Neural cell (in vitro differentiated cells): ENCODE measurements at regions not wholly inside any gene's neighbourhood (a gene's known extent, or its start where the extent isn't known, plus 50 kb on each side); places are given as distances from the start of the nearest gene placed in this dataset.

Experiments used
- EZH2 ChIP-seq: fragments of 200-600, 300-800 bp; shearing (Covaris generic), sonication (generic); IDR thresholded peaks from 2 replicates; pipeline ENCODE4 v1.6.1; 2014; ENCODE audit warnings: antibody characterized with exemption, low read length, borderline replicate concordance, mild to moderate bottlenecking; ENCODE audit not compliant: insufficient read depth, poor library complexity, severe bottlenecking
- RAD21 ChIP-seq: fragments of 450-650 bp; conservative IDR thresholded peaks from 2 replicates; pipeline ENCODE4 v1.6.1; 2014; ENCODE audit warnings: antibody characterized with exemption, mild to moderate bottlenecking, moderate library complexity
- TAF1 ChIP-seq: IDR thresholded peaks from 2 replicates; pipeline ENCODE4 v1.6.1; 2012; ENCODE audit warnings: low read depth
- TF ChIP-seq, protein P1 (sequence below): IDR thresholded peaks from 2 replicates; pipeline ENCODE4 v1.6.1; 2012; ENCODE audit warnings: borderline replicate concordance
- TF ChIP-seq, protein P2 (sequence below): fragments of 450-650 bp; IDR thresholded peaks from 2 replicates; pipeline ENCODE4 v1.5.1; 2014; ENCODE audit warnings: antibody characterized with exemption, mild to moderate bottlenecking, moderate library complexity; ENCODE audit not compliant: poor library complexity, severe bottlenecking

DNA sequence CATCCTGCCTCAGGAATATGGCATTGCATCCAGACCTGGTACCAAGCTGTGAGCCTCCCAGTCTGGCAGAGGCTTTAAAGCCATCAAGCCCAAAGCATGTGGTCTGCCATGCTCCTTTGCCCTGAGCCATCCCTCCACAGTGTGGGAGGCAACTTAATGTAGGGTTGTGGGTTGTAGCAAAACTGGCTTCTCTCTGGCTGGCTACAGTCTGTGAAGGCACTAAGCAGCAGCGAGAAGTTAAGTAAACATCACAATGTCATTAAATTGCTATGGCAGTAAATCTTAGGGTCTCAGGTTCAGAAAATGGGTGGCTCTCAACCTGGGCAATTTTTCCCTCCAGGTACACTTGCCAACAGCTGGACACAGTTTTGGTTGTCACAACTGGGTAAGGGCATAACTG is 472.9 kb downstream of the PREX1 start:
- TF ChIP-seq, protein P1, sequence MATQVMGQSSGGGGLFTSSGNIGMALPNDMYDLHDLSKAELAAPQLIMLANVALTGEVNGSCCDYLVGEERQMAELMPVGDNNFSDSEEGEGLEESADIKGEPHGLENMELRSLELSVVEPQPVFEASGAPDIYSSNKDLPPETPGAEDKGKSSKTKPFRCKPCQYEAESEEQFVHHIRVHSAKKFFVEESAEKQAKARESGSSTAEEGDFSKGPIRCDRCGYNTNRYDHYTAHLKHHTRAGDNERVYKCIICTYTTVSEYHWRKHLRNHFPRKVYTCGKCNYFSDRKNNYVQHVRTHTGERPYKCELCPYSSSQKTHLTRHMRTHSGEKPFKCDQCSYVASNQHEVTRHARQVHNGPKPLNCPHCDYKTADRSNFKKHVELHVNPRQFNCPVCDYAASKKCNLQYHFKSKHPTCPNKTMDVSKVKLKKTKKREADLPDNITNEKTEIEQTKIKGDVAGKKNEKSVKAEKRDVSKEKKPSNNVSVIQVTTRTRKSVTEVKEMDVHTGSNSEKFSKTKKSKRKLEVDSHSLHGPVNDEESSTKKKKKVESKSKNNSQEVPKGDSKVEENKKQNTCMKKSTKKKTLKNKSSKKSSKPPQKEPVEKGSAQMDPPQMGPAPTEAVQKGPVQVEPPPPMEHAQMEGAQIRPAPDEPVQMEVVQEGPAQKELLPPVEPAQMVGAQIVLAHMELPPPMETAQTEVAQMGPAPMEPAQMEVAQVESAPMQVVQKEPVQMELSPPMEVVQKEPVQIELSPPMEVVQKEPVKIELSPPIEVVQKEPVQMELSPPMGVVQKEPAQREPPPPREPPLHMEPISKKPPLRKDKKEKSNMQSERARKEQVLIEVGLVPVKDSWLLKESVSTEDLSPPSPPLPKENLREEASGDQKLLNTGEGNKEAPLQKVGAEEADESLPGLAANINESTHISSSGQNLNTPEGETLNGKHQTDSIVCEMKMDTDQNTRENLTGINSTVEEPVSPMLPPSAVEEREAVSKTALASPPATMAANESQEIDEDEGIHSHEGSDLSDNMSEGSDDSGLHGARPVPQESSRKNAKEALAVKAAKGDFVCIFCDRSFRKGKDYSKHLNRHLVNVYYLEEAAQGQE, result no peak
- TF ChIP-seq, protein P2, sequence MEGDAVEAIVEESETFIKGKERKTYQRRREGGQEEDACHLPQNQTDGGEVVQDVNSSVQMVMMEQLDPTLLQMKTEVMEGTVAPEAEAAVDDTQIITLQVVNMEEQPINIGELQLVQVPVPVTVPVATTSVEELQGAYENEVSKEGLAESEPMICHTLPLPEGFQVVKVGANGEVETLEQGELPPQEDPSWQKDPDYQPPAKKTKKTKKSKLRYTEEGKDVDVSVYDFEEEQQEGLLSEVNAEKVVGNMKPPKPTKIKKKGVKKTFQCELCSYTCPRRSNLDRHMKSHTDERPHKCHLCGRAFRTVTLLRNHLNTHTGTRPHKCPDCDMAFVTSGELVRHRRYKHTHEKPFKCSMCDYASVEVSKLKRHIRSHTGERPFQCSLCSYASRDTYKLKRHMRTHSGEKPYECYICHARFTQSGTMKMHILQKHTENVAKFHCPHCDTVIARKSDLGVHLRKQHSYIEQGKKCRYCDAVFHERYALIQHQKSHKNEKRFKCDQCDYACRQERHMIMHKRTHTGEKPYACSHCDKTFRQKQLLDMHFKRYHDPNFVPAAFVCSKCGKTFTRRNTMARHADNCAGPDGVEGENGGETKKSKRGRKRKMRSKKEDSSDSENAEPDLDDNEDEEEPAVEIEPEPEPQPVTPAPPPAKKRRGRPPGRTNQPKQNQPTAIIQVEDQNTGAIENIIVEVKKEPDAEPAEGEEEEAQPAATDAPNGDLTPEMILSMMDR, result no peak
- TF ChIP-seq EZH2, result no peak
- TF ChIP-seq RAD21, result no peak
- TF ChIP-seq TAF1, result no peak
